GM10266 (cell line): ENCODE measurements at regions not wholly inside any gene's neighbourhood (a gene's known extent, or its start where the extent isn't known, plus 50 kb on each side); places are given as distances from the start of the nearest gene placed in this dataset.
"Not testable (repeated sequence)": the region's sequence is repeated elsewhere in the genome, so short reads cannot be mapped to it uniquely, and the experiment has no call there.

ENCODE experiments used
- DNase-seq: peaks from one replicate; pipeline ENCODE4 v3.0.0; 2012; ENCODE audit errors: extremely low spot score
- CTCF ChIP-seq: IDR thresholded peaks from 2 replicates; pipeline ENCODE4 v1.5.1; 2012; ENCODE audit warnings: mild to moderate bottlenecking, low read depth; ENCODE audit not compliant: control insufficient read depth, insufficient read depth; ENCODE audit errors: missing control alignments

GRCh38 chr9:41643571-41644279 is 454.6 kb upstream of the ZNG1F start:
- TF ChIP-seq CTCF: peak; percentile 16
- DNase-seq: peak; percentile 62

GRCh38 chr9:41633726-41634125 is 444.6 kb upstream of the ZNG1F start:
- DNase-seq: not testable (repeated sequence)

- DNase-seq: not testable (repeated sequence)
Measured at GRCh38 chr9:41623666-41624065, 434.5 kb upstream of the ZNG1F start.

- DNase-seq: not testable (repeated sequence)
Measured at GRCh38 chr9:41619254-41619653, 430.1 kb upstream of the ZNG1F start.

GRCh38 chr9:41606961-41607547 is 417.9 kb upstream of the ZNG1F start:
- DNase-seq: not testable (repeated sequence)

- DNase-seq: not testable (repeated sequence)
Measured at GRCh38 chr9:41565572-41565971, 376.5 kb upstream of the ZNG1F start.
